HG03196 (cell line): ENCODE measurements at regions not wholly inside any gene's neighbourhood (a gene's known extent, or its start where the extent isn't known, plus 50 kb on each side); places are given as distances from the start of the nearest gene placed in this dataset.

Experiments used
- ATAC-seq: cut with Tn5 transposase; IDR thresholded peaks from one replicate; pipeline ENCODE4 v1.9.1; 2021; ENCODE audit not compliant: unreplicated experiment

GRCh38 chr11:11177156-11177808 lies 175.8 kb downstream of the CSNK2A3 start:
- no peak for ATAC-seq

- no peak for ATAC-seq
Observed at GRCh38 chr11:11173316-11174025, 179.6 kb downstream of the CSNK2A3 start.

GRCh38 chr11:11171854-11172253 lies 181.2 kb downstream of the CSNK2A3 start:
- ATAC-seq = peak; percentile 74

GRCh38 chr11:11171285-11171684 lies 181.8 kb downstream of the CSNK2A3 start:
- ATAC-seq = no peak

DNA sequence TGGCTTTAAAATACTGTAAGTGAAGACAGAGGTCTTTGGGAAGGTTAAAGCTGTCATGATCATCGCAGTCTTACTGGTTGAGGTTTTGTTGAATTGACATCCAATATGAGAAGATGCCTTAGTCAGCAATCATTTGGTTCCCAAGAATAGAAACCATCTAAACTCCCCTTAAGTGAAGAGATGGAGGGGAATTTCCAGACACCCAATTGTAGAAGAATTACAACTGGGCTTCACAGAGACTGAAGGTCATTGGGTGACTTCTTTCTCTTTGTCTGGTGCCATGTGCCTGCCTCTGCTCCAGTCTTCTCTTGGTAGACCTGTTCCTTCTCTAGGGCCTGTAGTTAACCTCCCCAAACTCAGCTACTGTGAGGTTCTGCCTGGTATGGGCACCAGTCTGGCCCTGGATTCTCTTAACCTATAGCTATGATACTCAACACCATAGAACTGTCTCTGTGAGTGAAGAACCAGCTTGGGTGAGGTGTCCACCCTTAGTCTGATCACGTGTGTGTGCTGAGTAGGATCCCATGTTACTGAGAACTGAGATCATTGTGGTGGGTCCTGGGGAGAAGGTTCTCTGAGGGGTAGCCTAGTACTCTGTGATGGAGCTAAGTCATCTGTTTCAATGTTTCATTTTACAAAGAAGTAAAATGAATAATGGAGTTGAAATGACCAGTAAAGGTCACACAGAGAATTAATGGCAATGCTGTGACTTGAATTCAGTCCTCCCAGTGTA lies 182.5 kb downstream of the CSNK2A3 start:
- ATAC-seq = no peak

GRCh38 chr11:11169715-11170351 lies 183.2 kb downstream of the CSNK2A3 start:
- no peak for ATAC-seq

DNA sequence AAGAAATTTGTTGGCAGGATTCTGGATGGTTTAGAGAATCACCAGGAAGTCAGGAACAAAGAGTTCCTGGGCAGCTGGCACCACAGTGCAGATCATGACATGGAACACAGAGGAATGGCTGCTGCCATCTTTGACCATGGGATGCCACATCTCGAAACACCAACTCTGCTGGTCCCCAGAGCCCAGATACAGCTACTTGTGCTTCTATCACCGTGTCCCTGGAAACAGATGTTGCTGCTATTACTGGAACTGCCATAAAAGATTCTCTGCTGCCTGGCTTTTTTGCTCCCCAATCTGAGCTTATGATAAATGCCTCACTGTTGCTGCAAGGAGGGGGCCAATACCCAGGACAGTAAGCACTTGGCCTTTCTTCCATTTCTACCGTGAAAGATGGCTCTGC lies 185.2 kb downstream of the CSNK2A3 start:
- ATAC-seq = no peak

DNA sequence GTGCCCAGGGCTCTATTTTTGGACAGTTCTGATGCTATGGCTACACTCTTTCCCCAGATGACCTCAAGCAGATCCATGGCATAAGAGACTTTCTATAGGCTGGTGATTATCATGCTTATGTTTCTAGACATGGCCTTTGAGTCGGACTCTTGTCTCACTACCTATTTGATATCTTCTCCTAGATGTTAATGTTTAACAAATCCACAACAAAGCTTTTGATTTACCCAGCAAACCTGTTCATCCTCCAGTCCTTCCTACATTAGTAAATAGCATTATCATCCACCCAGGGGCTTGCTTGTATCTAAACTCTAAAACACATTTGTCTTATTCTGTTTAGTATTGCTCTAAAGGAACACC lies 188.7 kb downstream of the CSNK2A3 start:
- ATAC-seq = no peak

GRCh38 chr11:11163669-11164333 lies 189.2 kb downstream of the CSNK2A3 start:
- ATAC-seq = no peak

- ATAC-seq = no peak
Observed at GRCh38 chr11:11163236-11163635, 189.8 kb downstream of the CSNK2A3 start.

DNA sequence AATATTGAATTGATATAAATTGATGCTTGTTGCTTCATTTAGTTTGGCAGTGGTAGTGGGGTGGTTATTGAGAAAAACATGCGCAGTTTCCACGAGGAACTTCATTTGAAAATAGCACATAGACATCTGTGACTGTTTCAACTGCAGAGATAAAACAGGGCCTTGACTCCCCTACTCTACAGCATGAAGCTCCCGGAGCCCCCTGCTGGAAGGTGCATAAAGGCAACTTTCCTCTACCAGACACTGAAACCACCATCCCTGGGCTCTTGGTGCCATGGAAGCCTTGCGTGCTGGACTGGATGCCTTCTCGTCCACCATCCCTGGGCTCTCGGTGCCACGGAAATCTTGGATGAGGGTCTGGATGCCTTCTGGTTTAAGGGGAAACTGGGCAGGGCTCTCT lies 195.9 kb downstream of the CSNK2A3 start:
- no peak for ATAC-seq

DNA sequence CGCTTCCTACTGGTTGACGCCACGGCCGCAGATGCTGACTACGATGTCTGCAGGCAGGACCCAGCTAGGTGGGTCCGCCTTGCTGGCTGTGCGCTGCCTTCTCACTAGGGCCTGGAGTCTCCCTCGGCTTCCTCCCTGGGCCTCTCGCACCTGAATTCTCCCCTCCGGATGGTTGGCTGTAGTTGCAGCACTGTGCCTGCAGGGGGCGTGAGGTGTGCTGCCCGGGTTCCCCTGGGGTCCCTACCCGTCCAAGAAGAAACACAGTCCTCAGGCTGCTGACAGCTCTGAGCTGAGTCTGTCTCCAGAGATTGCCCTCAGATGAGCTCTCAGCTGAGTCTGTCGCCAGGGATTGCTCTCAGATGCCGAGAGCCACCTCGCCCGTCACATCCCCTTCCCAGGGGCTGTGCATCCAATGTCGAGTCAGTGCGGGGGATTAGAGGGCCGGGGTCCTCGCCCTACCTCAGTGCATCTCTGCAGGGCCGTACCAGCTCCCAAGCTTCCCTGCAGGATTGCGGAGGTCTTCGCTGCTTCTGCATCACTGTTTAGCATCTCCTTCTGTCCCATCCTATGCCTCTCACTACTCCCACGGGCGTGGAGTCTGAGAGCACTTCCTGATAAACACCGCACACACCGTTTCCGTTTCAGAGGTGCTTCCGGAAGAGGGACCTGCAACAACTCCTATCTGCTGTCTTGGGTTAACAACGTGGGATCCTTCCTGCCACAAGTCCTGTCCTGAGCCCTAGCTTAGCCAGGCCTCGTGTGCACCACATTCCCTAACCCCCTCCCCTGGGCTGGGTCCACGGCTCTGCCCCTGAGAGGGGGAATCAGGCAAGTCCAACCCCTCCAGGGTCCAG lies 196.9 kb downstream of the CSNK2A3 start:
- ATAC-seq = no peak

DNA sequence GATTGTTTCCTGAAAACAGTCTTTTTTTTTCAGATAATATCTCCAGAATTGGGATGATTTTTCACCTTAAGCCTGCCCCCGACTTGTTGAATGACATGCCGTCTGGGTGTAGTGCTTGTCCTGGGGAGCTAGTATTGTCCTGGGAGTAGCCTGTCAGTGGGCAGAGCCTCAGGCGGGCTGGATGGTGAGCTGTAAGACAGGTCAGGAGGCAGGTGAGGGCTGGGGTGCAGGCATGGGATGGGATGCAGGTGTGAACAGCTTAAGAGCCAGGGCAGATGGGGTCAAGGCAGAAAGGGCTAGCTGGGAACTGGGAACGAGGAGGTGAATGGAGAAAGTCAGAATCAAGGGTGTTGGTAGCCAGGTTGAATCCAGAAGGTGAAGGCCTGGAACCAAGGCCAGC lies 200.2 kb downstream of the CSNK2A3 start:
- no peak for ATAC-seq

GRCh38 chr11:11149671-11150459 lies 203.2 kb downstream of the CSNK2A3 start:
- no peak for ATAC-seq

- ATAC-seq = no peak
Observed at GRCh38 chr11:11148596-11148995, 204.5 kb downstream of the CSNK2A3 start.

DNA sequence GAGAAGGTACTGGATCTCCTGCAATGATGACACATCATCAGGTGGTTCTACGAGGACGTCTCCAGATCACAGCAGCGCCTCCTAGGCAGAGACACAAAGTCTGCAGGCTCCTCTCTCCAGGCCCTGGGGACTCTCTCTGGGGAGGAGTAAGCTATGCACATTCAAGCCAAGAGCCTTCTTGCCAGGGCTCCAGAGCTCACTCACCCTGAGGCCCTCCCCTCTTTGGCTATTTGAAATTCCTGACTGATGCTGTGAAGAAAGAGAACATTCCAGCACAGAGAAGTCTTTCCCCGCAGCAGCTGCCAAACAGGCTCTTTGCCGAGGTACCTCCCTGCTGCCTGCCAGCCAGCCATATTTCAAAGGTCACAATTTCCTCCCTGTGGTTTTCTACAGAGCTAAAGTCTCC lies 204.9 kb downstream of the CSNK2A3 start:
- ATAC-seq = no peak

DNA sequence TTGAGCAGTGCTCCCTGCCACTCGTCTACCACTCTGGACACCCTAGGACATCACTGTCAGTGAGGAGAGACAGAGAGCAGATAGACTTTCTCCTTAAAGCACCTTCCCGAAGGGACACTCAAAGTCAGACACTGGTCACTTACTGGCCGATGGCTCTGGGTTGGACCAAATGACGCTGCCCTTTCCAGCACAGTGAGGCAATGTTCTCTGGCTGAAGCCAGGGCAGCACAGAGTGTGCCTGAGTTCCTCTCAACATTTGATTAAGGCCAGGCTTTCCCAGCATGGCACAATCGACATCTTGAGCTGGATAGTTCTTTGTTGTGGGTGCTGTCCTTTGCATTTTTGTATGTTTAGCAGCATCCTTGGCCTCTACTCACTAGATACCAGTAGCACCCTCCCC lies 206.2 kb downstream of the CSNK2A3 start:
- ATAC-seq = no peak

DNA sequence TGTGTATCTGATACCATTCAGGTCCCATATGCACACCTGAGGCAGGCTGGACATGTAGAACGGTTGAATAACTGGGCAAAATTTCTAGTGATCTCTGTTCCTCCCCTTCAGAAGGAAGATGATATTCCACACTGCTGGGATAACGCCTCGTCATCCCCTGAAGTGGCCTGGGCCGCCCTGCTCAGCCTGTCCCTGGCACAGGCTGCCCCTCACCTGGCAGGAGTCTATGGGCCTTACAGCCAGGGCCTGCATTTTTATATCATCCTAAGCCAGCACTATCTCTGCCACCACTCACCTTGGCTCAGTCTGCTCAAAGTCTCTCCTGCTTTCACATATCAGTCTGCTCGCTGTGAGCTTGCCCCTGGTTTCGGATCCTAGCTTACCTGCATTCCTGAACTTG lies 209.2 kb downstream of the CSNK2A3 start:
- ATAC-seq = no peak

DNA sequence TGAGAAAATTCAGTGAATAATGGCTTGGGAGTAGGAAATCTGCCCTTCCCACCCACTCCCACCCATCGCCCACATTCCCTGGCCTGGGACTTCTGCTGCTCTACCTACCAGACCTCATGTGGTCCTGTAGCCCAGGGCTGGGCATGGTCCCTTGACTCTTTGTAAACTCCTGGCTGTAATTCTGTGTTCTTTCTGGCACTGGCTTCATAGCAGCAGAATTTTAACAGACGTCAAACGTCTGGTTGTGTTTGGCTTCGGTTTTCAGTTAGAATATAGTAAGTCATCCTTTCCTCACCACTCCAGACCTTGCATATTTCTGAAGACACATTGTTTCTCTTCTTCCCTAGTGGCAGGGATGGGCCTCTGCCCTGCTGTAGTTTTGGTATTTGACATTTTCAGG lies 210.6 kb downstream of the CSNK2A3 start:
- ATAC-seq = no peak

DNA sequence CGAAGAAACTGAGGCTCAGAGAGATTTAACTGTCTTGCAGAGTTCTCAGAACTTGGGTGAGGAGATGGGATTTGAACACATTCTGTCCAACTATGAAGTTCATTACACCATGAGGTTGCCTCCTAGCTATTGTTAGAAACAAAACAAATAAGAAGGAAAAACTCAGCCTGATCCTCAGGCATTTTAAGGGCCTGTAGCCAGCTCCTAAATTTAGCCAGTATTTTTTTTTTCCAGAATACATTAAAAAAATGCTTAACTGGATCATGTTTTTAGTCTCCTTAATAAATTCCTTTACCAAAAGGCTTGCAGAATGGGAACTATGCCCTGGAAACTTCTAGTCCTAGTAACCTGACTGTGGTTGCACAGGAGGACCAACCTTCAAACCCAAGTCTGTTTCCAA lies 212.0 kb downstream of the CSNK2A3 start:
- ATAC-seq = no peak
